HG02970 (cell line): ENCODE measurements at regions not wholly inside any gene's neighbourhood (a gene's known extent, or its start where the extent isn't known, plus 50 kb on each side); places are given as distances from the start of the nearest gene placed in this dataset.
"Not testable (repeated sequence)": the region's sequence is repeated elsewhere in the genome, so short reads cannot be mapped to it uniquely, and the experiment has no call there.

ENCODE experiments used
- ATAC-seq: cut with Tn5 transposase; IDR thresholded peaks from one replicate; pipeline ENCODE4 v1.9.1; 2021; ENCODE audit warnings: mild to moderate bottlenecking, moderate library complexity, moderate number of reproducible peaks; ENCODE audit not compliant: unreplicated experiment, low FRiP score

DNA sequence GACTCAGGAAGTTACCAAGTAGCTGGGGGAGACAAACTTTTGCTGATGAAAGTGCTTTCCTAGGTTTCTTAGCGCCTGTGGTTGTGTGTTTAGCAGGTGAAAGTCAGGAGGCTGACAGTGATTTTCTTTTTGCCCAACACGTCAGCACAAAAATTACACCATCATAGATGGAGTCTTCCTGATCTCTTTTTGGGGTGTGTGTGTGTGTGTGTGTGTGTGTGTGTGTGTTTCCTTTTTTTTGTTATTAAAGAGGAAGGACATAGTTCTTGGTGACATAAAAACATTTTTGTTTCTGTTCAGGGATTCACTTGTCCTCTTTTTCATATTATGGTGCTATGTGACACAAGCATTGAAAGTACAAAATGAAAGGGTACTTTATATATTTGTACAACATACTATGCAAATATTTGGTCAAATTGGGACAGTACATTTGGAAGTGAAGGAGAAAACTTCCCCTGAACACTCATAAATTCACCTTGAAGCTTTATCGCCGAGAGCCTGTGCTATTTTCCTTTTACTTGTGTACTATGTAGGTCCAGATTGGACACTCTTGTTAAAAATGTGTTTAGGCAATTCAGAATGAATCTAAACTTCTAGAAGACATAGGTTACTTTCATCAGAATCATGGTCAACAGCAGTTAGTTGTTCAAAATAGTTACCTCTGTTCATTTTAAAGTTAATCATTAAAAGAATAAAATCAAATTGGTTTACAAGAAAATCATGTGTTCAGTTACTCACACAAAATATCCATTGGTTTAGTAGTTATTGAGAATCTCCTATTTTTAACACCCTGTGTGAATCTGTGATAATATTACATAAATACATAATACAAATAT lies 491.9 kb downstream of the IRS1 start:
- no peak for ATAC-seq

- ATAC-seq, result no peak
Measured at GRCh38 chr2:226306969-226307368, 492.7 kb downstream of the IRS1 start.

- no peak for ATAC-seq
Measured at GRCh38 chr2:226304308-226304707, 495.3 kb downstream of the IRS1 start.

- ATAC-seq, result no peak
Measured at GRCh38 chr2:226303707-226304106, 495.9 kb downstream of the IRS1 start.

DNA sequence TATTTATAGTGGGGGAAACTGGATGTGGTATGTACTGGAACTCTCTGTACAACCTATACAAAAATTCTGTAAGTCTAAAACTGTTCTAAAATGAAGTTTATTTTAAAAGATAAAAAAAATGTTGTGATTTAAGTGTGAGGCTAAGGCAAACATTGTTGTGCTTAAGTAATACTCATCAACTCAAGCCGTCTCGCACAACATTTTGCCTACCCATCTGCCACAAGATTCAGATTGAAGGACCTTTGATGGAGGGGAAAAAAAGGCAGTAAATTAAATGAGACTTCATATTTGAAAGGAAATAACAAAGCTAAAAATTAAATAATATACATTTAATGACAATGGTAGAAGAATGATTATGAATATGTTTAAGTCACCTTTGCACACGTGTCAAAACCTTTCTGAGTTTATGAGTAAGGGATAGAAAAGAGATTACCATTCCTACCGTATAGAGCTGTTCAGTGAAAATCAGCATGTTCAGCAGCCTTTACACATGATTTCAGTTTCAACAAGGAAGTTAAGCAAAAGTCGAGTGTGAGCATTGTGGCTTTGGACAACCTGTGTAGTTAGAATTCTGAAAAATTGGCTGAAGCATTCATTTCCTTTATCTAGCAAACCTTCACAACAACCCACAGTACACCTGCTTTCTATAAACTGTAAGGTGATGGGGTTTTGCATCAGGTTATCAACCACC lies 499.3 kb downstream of the IRS1 start:
- ATAC-seq, result no peak

DNA sequence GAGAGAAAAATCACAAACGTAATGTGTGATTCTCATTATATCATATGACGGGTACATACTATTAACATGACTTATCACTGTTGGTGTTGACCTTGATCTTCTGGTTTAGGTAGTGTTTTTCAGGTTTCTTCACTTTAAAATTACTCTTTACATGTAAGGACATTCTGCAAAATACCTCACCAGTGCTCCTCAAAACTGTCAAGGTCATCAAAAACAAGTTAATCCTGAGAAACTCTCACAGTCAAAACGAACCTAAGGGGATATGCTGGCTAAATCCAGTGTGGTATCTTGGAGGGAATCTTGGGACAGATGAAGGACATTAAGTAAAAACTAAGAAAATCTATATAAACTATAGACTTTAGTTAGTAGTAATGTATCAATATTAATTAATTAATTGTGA lies 499.8 kb downstream of the IRS1 start:
- ATAC-seq, result no peak

DNA sequence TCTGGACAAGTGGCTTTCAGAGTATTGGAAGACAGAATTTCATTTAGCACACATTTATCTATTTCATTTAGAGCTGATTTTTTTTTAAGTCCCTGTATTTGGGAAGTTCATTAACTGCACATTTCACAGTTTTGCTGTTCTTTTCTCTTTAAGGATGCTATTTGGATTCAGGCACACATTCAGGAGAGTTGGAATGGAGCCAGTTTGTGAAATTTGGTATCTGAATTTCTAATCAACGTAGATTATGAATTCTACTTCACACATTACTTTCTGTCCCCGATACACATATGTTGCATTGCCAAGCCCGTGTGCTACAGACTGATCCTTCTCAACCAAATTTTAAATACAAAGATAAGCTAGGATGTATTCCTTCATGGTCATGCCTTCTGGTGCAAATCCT lies 503.9 kb downstream of the IRS1 start:
- no peak for ATAC-seq

DNA sequence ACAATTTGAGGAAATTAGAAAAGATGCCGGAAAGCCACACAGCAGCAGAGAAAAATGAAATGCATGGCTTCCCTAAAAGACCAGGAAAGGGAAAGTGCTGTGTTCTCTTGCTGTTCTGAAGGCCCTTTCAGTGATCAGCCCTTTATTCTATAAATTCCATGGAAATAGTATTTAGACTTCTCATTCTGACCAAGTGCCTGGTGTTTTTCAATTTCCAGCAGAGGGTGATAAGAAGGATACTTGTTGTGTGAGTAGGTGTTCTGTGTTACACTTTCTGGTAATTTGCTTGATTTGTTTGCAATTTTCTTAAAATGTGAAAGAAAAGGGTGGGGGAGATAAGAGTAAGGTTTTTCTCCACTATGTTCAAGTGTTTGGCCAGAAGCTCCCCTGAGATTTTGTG lies 504.5 kb downstream of the IRS1 start:
- ATAC-seq, result no peak

DNA sequence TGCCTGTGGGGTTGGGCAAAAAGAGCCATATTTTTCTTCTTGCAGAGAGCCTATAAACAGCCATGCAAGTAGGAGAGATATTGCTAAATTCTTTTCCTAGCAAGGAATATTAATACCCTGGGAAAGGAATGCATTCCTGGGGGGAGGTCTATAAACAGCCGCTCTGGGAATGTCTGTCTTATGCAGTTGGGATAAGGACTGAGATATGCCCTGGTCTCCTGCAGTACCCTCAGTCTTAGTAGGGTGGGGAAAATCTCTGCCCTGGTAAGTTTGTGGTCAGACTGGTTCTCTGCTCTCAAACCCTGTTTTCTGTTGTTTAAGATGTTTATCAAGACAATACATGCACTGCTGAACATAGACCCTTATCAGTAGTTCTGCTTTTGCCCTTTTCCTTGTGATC lies 508.3 kb downstream of the IRS1 start:
- ATAC-seq, result not testable (repeated sequence)

GRCh38 chr2:226286916-226287315 lies 512.7 kb downstream of the IRS1 start:
- no peak for ATAC-seq

DNA sequence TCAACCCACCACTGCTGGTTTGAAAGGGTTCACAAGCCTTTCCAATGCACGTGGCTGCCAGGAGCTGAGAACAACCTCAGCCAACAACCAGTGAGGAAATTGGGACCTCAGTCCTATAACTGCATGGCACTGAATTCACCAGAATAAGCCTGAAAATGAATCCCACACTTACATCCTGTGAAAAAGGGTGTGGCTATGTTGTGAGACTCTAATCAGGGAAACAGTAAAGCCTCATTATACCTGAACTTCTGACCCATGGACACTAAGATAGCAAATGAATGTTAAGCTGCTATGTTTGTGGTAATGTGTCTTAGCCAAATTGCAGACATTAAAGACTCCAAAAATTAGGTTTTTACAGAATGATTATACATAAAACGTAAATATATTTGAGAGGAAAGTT lies 515.8 kb downstream of the IRS1 start:
- ATAC-seq, result no peak

DNA sequence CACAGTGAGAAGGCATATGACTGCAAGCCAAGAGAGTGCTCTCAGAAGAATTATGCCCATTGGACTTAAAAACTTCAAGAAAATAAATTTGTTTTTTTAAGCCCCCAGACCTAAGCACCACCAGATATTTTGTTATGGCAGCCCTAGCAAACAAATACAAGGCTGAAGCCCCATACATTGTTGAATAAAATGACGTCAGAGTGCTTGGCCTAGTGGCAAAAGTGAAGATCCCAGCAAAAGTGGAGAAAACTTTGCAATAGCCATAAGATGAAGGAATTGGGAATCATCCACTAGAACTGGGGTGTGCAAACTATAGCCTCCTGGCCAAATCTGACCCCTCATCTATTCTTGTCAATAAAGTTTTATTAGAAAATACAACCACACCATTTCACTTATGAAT lies 517.5 kb downstream of the IRS1 start:
- ATAC-seq, result no peak

DNA sequence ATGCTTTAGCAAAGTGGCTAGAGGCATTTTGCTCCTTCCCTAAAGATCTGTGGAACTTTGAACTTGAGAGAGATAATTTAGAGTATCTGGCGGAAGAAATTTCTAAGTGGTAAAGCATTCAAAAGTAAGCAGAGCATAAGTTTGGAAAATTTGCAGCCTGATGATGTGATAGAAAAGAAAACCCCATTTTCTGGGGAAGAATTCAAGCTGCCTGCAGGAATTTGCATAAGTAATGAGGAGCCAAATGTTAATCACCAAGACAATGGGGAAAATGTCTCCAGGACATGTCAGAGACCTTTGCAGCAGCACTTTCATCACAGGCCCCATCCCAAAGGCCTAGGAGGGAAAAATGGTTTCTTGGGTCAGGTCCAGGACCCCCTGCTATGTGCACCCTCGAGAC lies 519.5 kb downstream of the IRS1 start:
- not testable (repeated sequence) for ATAC-seq

DNA sequence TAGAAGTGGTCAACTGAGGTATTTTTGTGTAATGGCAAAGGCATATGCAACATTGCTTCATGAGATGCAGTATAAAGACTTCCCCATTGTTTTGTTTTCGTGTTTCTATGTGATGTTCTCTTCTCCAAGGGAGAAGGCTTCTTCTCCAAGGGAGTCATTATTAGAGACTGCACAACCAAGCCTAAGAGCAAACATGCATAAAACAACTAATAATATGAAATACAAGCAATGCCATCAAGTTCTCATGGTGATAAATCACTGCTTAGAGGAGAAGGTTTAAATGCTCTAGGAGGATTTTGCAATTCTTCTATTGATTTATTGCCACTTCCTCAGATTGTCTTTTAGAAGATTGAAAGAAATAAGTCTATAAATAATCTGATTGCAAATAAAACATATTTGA lies 524.4 kb downstream of the IRS1 start:
- ATAC-seq, result no peak

DNA sequence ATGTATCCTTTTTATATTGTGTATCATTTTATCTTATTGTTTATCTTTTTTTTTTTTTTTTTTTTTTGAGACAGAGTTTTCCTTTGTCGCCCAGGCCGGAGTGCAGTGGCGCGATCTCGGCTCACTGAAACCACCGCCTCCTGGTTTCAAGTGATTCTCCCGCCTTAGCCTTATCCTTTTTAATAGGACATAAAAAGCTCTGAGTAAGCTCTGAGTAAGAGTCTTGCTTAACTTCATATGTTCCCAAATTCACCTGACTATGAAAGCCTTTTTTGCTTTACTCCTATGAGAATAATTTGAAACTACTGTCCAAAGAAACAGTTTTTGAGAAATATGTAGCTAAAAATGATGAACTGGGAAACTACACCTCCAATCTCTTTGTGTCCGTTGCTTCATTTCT lies 525.5 kb downstream of the IRS1 start:
- ATAC-seq, result no peak

GRCh38 chr2:226273440-226273839 lies 526.2 kb downstream of the IRS1 start:
- ATAC-seq, result no peak

- ATAC-seq, result no peak
Measured at GRCh38 chr2:226272435-226272834, 527.2 kb downstream of the IRS1 start.

GRCh38 chr2:226270285-226271058 lies 529.1 kb downstream of the IRS1 start:
- ATAC-seq, result no peak

DNA sequence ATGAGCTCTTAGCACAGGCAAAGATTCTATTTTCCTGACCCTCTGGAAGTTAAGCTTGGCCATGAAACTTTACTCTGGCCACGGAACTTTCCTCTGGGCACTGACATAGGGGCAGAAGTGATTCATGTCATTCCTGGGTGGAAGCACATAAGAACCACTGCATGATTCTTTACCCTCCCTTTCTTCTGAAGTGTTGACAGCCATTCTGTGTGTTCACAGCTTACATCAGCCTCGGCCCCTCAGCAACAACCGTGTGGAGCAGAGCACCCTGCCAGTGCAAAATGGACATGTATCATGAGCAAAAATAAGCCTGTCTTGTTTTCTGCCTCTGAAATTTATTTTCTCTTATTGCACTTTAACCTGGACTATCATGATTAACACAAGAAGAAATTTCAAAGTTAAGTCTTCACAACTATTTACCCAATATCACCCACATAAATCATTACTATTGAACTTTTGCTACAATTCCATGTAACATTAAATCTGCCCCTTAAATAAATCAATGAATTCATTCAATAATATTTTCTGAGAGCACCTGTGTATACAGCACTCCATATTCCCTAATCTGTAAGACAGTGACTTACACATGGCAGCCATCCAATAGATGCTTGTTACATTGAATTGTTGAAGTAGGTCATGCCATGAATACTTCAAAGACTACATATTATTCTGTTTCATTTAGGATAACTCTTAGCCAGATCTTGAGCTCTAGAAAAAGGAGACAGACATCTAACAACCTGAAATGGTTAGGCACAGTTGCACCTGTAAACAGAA lies 531.9 kb downstream of the IRS1 start:
- no peak for ATAC-seq

GRCh38 chr2:226256709-226257376 lies 542.8 kb downstream of the IRS1 start:
- ATAC-seq, result no peak
